Limb (tissue), 2 donors: ENCODE measurements at regions not wholly inside any gene's neighbourhood (a gene's known extent, or its start where the extent isn't known, plus 50 kb on each side); places are given as distances from the start of the nearest gene placed in this dataset.

Source experiments
- DNase-seq, 2 donors: peaks; one replicate each; pipeline ENCODE4 v3.0.0-alpha.2; 2016; ENCODE audit errors: extremely low spot score in 2 of 2

DNA sequence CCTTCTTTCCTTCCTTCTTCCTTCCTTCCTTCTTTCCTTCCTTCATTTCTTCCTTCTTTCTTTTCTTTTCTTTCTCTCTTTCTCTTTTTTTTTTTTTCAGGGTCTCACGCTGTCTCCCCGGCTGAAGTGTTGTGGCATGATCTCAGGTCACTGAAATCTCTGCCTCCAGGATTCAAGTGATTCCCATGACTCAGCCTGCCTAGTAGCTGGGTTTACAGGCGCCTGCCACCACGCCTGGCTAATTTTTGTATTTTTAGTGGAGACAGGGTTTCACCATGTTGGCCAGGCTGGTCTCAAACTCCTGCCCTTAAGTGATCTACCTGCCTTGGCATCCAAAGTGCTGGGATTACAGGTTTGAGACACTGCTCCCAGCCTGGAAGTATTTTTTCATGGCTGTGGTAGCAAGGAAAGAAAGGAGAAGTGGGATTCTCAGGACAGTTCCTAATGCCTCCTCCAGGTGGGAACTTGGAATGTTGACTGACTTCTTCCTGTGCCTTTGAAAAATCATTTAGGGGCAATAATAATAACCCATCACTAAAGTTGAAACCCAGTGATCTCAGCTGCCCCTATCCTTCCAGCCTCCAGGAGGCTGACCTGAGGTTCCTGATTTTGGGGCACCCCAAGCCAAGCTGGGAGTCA is 89.3 kb upstream of the CELF4 start:
- DNase-seq, result no peak

DNA sequence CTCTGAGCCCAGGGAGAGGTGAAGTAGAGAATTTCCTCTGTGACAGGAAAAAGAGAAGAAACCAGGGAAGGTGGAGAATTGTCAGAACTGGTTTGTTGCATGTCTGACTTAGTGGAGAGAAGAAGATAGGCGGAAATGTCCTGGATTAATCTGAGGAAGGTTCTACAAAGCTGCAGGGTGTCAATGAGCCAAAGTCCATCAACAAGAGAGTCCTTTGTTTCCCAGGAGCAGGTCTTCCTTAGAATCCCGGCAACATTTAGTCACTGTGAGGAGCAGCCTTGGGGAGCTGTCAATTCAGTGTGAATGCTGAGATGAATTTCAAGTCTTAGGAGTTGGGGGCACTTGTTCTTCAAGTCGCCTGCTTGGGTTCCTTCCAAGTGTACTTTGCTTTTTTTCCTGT is 88.4 kb upstream of the CELF4 start:
- no peak for DNase-seq

DNA sequence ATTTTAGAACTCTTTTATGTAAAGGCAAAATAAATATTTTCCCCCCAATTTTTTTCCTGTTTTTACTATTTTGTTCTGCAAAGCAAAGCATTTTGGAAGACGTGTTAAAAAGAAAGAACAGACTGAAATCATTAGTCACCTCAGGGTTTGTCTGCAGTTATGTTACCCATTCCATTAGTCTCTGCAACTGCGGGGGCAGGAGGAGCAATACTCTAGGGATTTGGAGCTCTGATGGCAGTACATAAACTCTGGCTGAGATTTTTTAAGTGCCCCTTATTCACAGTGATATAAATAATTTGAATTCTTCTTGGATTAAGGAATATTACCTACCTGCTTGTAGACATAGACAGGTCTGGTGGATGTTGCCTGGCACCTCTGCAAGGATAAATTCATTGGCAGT is 88.0 kb upstream of the CELF4 start:
- DNase-seq, result no peak

DNA sequence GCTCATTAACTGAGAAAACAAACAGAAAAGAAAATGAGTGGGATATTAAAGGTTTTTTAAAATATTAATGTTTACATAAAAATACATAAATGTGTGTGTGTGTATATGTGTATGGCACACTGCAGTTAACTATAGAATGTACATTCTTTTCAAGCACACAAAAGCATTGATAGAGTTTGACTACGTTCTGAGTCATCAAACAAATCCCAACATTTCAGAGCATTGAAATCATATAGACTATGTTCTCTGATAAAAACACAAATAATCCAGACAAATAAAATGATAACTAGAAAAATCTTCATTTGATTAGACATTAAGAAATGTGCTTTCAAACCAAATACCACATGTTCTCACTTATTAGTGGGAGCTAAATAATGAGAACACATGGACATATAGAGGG is 84.3 kb upstream of the CELF4 start:
- DNase-seq, result no peak

DNA sequence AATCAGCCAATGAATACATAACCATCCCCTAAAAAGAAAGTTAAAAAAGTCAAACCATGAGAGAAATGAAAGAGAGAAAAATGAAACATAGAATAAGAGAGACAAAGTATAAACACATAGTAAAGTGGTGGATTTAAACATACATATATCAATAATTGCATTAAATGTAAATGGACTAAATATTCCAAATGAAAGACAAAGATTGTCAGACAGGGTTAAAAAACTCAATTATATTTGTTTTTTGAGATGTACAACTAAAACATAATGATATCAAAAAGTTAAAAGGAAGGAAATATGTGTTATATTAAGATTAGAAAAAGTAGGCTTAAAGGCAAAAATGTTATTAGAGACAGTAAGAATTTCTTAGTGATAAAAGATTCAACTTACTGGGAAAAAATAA is 83.8 kb upstream of the CELF4 start:
- no peak for DNase-seq

DNA sequence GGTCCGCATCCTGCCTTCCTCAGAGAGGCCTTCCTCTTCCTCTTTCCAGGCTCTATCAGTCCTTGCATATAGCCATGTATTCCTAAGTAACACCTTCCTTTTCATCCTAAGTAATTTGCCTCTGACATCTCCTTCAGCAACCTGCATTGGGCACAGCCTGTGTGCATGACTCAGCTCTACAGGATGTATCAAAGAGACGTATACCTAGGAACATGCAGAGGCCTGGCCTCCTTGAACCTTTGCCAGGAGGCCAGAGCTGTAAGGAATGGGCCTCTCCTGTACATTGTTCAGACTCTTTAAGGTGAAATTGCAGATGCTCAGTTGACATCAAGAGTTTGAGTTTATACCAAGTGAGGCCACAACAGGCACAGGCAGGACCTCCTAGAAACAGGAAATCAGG is 76.0 kb upstream of the CELF4 start:
- DNase-seq, result no peak

DNA sequence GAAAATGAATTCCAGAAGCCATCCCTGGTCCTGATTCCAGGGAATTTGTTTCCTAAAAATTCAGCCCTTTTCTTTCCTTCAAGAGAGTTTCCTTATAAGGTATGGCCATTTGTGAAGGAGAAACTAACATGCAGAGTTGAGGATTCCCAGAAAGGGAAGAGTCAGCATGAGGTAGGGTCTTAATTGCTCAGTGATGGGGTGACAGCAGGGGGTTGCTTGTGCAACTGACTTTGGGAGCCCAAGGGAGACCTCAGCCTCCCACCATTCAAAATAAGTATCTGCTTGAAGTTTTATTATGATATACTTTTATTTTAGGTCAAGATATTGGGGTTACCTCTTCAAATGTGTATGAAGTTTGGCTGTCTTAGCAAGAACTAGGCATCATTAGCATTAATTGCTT is 74.9 kb upstream of the CELF4 start:
- DNase-seq, result no peak

DNA sequence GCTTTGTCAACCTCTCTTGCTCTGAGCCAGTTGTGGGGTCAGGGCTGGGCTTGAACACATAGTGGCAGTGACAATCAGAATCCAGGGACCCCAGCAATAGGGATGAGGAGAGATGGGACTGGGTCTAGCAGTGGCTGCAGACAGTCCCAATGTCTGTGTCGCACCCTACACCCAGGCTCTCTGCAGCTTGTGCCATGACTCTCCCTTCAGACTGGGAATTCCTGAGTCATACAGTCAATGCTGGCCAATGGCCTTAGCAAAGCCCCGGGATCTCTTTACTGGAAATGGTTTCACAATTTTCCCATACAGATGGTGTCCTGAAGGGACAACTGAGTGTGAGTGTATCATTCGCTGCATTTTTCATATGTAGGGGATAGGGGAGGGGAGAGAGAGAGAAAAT is 74.2 kb upstream of the CELF4 start:
- DNase-seq, result no peak

DNA sequence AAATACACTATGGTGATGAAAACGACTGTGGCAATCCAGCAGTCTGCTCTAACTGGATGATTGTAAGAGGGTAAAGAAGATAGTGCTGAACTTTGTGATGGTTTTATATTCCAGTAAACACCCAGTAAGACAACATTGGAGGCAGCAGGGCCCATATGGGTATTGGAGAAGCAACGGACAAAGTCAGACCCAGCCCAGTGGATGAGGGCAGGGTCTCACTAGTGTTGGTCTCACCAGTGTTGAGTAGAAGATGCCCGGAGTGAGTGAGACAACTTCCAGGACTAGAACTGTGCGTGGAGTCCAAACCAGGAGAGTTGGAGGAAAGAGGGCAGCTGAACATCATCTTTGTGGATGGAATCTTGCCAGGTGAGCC is 71.9 kb upstream of the CELF4 start:
- DNase-seq, result no peak

DNA sequence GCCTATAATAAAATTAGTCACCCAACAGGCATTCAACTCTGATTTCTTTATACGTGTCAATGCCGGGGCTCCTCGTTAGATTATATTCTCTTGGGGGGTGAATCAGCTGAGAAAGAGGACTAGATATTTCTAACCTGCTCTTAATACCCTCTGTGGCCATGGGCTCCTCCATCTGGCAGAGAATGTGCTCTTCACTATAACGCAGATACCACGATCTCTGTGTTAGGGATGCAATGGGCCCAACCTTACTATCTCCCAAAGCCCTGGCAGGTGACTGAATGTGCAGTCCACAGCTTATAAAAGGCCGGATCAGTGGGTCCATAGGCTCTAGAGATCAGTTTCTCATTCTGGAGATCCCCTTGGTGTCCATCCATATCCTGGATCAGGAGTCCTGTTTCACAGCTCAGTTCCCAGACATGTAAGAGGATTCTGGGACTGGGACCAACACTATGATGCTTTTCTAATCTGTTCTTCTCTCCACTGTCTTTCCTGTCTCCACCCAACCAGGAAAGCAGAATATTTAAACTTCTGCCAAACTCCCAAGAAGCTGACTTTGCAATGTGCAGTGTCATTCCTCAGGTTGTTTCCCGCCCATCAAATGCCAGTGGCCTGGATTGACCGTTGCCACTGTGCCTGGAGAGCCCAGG is 71.4 kb upstream of the CELF4 start:
- no peak for DNase-seq

DNA sequence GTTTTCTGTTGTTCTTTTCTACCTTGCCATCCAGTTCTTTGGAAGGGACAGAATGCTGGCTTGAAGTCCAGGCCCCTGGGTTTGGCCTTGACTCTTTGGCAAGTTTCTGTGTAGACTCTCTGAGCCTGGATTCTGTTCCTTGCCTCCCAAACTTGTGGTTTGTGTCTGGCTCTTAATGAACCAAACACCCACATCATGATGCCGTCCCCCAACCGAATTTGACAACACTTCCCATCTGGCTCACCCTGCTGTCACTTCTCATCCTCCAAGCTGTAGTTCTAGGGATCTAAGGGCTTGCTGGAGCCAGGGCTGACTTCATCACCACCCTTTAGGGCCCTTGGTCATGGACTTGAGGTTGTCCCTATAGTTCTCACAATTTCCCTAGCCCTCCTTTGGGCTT is 68.9 kb upstream of the CELF4 start:
- DNase-seq, result no peak

DNA sequence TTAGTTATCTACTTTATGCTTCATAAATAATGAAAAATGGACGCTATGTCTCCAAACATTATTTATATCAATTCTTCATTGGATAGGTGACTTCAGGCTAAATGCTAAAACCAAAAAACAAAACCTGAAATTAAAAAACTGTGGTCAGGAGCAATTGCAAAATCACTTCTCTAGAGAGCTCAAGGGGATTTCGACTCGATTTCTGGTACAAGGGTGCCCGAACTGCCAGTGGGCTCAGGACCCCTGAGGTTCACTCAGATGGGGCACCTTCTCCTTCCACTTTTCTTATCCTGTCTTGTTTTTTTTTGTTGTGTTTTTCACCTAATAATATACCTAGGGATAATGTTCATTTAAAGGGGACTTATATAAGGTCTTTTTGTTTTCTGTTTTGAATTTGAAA is 65.8 kb upstream of the CELF4 start:
- DNase-seq, result no peak

DNA sequence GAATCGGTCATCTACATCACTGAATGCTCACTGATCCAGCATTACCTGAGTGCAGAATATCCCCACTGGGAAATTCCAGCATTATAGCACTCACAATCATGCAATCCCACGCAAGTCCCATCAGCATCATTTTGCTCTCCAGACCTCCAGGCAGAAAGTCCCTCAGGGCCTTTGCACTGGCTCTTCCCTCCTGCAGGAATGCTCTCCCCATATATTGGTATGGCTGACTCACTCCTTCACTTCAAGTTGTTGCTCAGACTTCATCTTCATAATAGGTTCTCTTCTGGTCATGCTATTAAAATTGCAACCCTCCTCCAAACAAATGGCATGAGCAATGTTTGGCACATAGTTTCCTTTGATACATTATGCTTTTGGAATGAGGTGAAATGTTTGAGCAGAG is 64.7 kb upstream of the CELF4 start:
- DNase-seq, result no peak

DNA sequence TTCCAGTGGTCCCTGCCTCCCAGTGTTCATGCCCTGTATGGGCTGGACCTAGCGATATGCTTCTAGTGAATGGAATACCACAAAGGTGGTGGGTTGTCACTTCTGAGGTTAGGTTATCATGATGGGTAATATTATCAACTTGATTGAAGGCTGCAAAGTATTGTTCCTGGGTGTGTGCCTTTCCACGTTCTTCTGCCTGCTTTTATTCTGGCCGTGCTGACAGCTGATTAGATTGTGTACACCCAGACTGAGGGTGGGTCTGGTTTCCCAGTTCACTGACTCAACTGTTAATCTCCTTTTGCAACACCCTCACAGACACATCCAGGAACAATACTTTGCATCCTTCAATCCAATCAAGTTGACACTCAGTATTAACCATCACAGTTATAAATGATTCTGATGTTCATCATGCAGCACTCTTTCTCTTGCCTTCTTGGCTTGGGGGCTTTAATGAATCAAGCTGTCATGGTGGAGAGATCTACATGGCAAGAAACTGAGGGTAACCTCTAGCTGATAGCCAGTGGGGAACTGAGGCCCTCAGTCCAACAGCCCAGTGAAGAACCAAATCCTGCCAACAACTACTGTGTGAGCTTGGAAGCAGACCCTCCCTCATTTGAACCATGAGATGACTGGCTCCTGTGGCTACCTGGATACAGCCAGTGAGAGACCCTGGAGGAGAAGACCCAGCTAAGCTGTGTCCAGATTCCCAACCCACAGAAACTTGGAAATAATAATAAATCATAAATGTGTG is 63.0 kb upstream of the CELF4 start:
- DNase-seq, result no peak

DNA sequence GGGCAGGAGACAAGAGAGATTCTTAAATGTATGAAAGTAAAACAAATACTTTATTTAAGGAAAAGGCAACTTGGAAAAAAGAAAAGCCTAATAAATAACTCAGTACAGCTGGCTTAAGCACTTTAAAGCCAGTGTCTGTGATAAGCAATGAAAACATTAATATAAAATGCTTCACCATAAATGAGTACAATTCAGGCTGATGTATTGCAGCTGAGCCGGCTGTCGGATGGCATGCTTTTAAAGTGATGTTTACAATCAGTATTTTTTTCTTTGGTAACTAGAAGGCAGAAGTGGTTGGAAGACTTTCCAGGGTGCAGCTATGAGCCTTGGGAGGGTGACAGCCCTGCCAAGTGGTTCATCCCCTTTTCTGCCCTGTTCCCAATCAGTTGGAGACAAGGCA is 58.7 kb upstream of the CELF4 start:
- no peak for DNase-seq

DNA sequence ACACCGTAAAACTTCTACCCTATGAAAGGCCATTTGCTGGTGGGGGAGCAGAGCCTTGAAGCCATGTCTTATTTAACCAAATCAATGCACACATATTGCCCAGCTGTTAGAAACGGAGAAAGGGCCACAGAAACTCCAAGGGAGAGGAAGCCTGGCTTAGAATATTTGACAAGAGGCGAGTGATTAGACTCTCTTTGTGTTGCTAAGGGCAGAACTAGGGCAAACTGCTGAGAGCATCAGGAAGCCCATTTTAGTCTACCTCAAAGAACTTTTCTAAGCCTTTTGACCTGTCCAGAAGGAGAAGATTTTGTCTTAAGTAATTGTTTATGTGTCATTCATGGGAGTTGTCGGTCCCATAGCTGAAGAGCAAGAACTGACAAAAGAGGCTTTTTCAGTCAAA is 54.4 kb upstream of the CELF4 start:
- DNase-seq, result no peak

DNA sequence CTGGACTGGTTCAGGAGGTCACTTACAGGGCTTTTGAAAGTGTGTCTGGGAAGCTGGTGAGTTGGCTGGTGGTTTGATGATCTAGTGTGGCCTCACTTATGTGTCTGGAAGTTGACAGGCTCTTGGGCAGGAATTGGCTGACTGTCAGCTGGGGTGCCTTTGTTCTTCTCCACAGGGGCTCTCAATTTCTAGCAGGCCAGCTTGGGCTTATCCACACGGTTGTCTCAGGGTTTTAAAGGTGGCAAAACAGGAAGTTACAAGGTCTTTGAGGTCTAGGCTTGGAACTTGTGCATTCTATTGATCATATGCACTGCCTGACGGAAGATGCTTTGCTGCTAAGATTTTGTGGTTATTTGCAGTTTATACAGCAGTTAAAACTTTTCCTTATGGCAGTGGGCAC is 52.0 kb upstream of the CELF4 start:
- no peak for DNase-seq
